NCI-H2081 treated with DMSO at 0.1 percent for 48 hours (cell line): ENCODE measurements at regions not wholly inside any gene's neighbourhood (a gene's known extent, or its start where the extent isn't known, plus 50 kb on each side); places are given as distances from the start of the nearest gene placed in this dataset.

ENCODE experiments used
- DNase-seq: peaks from one replicate; lab custom pipeline; 2025; lab: John Stamatoyannopoulos, UW

- DNase-seq, result no peak
These were observed 544.8 kb upstream of the DIPK2B start for GRCh38 chrX:45745479-45745878.

DNA sequence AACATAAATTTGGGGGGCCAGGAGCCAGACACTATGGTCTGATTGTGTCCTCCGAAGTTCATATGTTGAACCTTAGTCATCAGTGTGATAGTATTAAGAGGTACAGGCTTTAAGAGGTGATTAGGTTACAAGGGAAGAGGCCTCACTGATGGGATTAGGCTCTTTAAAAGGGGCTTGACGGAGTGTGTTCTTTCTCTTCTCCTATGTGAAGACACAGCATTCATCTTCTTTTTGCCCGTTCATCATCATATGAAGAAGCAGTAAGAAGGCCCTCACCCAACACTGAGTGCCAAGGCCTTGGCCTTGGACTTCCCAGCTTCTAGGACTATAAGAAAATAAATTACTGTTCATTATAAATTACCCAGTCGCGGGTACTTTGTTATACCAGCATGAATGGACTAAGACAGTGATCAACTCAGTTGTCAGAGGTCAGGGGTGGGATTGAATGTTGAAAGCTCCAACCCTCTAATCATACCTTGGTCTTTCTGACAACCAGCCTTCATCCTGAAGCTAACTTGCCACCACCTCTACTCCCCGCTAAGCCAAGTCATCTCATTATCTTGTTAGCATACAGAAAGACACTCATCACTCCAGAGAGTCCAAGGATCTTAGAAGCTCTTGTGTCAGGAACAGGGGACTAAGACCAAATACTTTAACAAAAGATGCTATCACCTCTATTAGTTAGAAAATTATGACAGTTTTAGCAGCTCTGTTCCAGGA lies 543.4 kb upstream of the DIPK2B start:
- DNase-seq, result no peak

DNA sequence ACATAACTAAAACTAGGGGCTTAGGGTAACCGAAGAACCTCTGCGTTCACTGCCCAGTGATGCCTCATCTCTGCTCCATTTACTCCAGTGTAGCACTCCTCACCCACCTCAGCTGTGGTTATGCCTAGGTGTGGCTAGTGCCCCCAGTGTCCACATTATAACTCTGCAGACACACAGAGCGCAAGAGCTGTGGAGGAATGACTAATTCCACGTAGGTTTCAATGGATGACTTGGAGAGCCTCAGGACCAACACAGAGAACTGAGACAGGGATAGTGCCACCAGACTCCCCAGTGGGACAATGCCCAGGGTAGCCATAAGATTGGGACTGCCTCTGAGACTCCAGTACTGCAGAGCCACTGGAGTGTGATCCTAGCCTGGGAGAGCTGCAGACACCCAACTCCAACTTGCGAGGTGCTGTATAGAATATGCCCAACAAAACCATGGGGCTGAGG lies 542.4 kb upstream of the DIPK2B start:
- no peak for DNase-seq

- DNase-seq, result no peak
These were observed 539.6 kb upstream of the DIPK2B start for GRCh38 chrX:45740291-45740690.

- DNase-seq, result no peak
These were observed 534.9 kb upstream of the DIPK2B start for GRCh38 chrX:45735571-45735970.

- DNase-seq, result no peak
These were observed 530.8 kb upstream of the DIPK2B start for GRCh38 chrX:45731448-45731847.

DNA sequence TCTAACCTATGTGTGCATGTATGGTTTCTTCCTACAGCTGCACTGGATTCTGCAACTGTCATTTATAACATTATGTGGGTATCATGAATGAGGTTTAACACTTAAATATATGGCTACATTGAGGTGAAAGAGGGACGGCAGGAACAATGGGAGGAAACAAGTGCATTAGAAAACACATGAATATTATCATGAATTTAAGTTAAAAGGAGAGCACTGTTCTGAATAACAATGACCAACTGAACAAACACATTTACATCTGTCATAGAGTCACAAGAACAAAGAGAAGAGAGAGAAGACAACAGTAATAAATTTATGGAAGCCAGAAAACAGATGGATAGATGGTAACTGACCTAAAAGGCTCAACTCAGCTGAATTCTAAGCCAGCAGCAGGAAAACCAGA lies 527.1 kb upstream of the DIPK2B start:
- DNase-seq, result no peak

DNA sequence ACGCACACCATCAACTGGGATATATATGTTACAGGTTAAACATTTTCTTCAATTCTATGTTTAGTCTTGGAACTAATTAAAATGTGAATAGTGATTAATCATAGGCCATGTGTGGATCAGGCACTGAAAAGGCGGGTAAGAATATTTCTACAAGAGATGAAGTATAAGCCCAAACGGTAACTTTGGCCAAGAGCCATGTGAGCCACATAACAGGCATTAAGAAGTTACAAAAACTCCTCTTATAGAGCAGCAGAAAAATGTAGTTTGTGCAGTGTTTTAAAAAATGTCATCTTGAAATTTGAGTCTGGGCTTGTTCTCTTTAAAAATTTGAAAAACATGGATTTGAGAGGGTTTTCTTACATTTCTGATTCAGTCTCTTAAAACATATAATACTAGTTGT lies 521.8 kb upstream of the DIPK2B start:
- no peak for DNase-seq

DNA sequence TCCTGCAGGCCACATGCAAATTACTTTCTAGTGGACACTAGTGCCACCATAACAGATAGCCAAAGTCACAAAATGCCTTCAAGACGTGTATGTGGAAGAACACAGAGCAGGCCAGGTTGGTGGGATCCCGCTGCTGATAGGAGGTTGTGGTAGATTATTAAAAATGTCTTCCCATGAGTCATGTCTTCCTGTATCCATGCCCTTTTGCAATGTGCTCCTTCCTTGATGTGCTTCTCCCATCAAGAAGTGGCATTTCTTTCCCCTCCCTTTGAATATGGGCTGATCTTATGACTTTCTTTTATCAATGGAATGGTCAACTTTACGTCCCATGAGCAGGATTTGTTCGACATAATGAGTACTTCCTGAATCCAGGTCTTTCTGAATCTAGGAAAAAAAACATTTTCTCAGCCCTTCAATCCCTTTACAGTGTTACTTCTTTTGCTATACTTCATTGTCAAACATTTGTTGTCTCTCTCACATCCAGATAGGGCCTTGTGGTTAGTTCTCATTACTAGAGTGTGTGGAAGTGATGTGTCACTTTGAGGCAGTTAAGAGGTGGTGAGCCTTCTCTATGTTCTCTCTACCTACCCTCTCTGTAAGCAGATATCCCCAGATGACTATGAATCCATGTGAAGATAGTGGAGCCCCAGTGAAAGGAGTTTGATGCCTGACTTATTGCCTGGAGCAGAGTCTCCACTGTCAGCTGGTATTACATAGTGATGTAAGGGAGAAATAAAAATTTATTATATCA lies 519.2 kb upstream of the DIPK2B start:
- no peak for DNase-seq

- no peak for DNase-seq
These were observed 518.0 kb upstream of the DIPK2B start for GRCh38 chrX:45718676-45719075.

DNA sequence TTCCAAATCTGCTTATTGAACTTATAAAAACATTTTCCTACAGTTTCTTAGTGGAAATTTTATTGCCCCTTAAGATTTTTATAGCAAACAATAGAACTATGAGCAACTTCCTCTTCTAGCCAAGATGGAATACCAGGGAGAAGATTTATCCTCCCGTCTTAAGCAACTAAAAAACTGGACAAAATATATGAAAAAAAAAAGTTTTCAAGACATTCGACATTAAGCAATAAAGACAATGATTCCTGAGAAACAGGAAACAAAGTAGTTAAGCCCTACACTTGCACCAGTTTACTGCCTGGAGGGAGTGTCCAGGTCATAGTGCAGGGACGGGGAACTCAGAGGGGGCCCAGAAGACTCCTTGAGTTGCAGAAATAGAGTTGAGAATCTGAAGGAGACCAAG lies 516.1 kb upstream of the DIPK2B start:
- DNase-seq, result no peak

DNA sequence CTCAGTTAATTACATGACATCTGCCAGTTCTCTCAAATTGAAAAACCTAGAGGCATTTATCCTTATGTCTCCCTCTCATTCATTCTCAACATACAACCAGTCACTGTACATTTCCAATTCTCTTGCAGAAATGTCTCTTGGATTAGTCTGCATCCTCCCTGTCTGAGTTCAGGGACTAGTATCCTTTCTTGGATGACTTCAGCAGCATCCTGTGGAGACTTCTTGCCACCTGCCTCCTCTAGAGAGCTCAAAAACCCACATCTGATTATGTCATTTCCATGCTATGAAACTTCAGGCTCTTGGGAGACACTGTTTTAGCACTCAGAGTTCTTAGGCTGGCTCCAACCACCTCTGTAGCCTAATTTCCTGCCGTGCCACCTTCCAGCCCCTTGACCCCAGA lies 515.1 kb upstream of the DIPK2B start:
- no peak for DNase-seq

DNA sequence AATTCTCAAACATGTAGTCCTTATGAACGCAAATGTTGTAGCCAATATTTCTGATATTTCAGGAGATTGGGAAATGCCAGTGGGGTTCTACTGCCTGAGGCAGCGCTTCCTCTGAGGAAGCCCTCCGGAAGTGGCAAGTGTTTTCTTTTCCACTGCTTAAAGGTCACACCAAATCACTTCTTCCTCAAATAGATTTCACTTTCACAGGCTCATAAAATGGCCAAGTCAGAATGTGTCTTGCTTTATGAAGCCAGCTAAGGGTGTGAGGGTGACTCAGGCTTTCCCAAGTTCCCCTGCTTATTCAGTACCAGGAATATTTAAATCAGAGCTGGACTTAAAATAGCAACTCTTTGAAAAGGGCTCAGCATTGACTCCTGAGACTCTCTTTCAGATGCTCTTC lies 514.2 kb upstream of the DIPK2B start:
- DNase-seq, result no peak

DNA sequence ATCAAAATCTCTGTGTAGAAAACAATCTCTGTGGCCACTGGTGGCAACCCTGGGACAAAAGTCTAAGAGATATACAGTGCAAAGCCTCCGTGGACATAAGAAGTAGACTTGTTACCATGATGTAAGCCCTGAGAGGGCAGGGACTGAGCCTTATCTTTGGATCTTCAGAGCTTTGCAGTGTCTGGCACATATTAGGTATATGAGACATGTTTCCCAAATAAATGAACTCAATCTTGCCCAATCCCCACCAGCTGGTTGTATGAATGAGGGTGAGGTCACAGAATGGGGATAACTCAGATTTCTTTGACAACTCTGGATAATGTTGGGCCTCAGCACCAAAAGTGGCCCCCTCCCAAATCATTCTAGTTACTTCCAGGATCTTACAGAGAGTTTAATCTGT lies 511.4 kb upstream of the DIPK2B start:
- DNase-seq, result no peak

DNA sequence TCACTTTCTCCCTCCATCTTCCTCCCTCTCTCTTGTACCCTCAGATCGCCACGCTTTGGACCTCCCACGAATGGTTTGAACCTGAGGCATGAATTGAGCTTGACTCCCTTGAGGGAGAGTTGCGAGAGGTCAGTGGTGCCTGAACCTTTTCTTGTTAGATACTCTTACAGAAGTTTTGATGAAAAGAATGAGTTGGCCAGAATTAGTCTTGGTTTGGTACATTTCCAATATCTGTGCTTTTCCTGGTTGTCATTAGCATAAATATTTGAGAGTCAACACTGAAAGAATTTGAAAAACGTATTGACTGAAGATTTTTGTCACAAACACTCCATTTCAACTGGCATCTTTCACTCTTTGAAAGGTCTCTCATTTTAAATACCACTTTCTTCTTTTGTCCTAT lies 510.6 kb upstream of the DIPK2B start:
- no peak for DNase-seq

DNA sequence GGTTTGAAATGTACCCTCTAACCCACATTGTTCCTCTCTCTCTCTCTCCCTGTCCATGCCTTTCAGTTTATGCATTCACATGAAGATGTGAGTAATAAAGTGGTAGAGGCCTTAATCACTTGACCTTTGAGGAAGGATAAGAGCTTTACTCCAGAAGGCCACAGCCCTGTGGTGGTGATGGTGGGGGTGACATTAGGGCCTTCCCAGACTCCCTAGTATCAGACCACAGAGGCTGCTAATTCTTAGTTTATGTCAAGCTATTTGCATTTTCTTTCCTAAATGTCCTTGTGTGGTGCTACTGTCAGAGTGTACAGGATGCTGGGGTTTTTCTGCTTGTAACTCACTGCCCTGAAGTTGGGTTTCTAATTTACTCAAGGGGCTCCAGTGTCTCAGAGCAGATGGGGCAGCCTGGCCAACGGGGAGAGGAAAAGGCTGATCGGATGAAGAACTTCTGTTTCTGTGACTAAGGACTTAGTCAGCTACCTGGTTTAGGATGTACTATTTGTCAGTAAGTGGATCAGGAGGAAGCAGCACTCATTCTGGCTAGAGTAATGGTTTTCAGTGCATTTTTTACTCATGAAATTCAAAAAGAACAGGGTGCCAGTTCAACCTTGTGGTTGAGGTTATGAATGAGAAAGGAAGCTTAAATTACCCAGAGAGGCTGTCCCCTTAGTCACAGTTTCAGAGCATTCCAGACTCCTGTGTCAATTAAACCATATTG lies 509.6 kb upstream of the DIPK2B start:
- no peak for DNase-seq

DNA sequence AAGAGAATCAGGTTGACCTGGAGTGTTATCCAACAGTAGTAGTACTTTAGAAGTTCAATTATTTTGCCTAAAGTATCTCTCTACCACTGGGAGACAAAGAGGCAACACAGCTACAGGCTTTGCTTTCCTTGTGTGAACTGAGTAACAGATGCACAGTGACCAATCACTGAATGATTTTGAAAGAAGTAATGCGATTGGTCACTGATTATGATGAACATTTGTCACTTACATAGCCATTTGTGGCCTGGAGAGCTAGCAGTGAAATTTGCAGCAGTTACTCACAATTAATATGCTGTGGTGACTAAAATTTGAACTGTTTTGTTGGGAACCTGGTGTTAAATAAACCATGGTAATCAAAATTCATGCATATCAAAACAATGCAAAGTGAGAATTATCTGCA lies 508.7 kb upstream of the DIPK2B start:
- DNase-seq, result no peak

GRCh38 chrX:45699158-45699557 lies 498.5 kb upstream of the DIPK2B start:
- no peak for DNase-seq

DNA sequence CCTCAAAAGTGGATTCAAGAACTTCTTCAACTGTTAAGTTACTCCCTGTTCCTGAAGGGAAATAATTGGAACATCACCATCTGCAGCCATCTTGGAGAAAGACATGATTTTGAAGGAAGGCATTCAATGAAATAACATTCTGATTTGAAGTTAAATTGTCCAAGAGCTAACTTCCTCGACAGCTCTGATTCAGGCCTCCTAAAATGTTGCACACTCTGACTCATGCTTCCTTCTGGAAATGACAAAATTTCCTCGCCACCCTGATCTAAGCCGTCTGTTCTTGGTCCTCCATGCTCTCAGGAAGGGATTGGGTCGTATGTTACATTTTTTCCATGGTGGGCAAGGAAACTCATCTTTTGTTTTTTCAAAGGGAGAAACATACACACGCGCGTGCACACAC lies 496.9 kb upstream of the DIPK2B start:
- no peak for DNase-seq

DNA sequence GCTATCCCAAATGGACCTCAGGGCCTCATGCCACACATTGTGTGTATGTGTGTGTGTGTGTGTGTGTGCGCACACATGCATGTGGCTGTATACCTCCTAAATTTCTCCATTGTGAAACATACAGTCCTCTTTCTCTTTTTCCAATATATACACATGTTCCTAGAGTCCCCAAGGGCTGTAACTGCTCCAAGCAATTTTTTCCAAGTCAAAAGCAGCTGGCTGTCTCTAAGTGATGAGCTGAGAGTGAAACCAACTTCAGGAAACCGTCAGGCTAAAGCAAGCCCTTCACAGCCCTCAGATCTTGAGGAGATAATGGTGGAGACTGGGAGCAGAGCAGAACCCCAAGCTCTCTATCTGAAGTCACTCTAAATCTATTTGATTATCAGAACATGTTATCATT lies 496.1 kb upstream of the DIPK2B start:
- no peak for DNase-seq

GRCh38 chrX:45689971-45690370 lies 489.3 kb upstream of the DIPK2B start:
- DNase-seq, result no peak

- DNase-seq, result no peak
These were observed 483.2 kb upstream of the DIPK2B start for GRCh38 chrX:45683914-45684313.

DNA sequence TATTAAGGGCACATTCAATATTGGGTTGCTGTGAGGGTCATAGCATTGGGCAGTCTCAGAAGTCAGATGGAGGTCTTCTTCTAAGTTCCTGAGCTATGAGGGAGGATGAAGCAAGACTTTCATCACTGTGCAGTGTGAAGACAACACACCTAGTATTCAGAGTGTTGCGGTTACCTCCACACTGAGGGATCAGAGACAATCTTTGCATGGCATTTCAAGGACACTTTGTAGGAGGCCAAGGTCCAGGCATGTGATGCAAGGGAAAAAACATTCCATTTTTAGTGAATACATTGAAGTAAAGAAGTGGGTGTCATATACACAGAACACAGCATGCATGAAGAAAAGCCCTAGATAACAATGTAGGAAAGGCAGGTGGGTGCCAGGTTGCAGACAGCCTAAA lies 481.2 kb upstream of the DIPK2B start:
- DNase-seq, result no peak
